GM19452 (cell line): ENCODE measurements at regions not wholly inside any gene's neighbourhood (a gene's known extent, or its start where the extent isn't known, plus 50 kb on each side); places are given as distances from the start of the nearest gene placed in this dataset.

Source experiments
- ATAC-seq: cut with Tn5 transposase; IDR thresholded peaks from one replicate; pipeline ENCODE4 v1.9.1; 2021; ENCODE audit not compliant: unreplicated experiment

GRCh38 chr6:147808640-147809039 is 300.1 kb downstream of the SAMD5 start:
- ATAC-seq, result no peak

GRCh38 chr6:147811913-147812629 is 303.6 kb downstream of the SAMD5 start:
- no peak for ATAC-seq

GRCh38 chr6:147817042-147817689 is 308.7 kb downstream of the SAMD5 start:
- ATAC-seq, result no peak

DNA sequence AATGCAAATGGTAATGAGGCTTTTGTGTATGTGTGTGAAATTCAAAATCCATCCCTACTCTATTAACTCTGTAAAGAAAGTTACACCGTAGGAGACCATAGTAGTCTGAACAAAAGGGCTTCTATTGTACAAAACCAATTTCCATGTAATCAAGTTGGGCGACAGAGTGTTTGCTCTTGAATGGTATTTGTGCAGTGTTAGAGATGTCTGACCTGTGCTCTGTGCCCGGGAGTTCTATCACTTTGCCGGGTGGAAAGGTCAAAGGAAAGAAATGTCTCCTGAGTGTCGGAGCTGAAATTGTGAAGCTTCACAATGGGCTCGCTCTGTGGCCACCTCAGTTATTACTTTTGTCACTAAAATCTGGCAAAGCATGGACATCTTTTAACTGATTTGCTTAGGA is 312.0 kb downstream of the SAMD5 start:
- no peak for ATAC-seq

DNA sequence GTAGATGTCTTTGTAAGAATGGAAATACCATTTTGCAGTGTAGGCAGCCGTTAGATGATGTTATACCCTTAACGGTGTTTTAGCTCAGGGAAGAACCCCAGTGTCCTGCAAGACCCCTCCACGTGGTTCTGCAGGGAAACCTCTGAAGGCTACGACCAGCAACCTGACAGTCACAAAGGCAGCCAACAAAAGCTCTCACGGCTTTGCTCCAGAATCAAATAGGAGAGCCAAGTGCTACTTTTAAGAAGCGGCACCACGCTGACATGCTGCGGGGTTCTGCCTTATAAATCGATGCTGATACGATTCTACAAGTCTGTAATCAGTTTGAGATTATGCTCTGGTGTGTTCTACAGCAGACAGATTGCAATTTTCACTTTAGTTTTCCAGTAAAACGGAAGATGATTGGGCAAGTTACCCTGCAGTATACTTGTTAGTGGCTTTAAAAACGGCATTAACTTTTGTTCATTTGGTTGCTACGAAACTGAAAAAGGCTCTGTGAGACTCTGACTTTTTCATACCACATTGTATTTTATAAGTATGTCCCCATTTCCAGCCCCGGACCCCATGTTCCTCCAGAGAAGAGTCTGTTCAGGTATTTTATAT is 312.9 kb downstream of the SAMD5 start:
- ATAC-seq, result no peak

GRCh38 chr6:147823936-147824335 is 315.4 kb downstream of the SAMD5 start:
- ATAC-seq, result no peak

- no peak for ATAC-seq
Measured at GRCh38 chr6:147825848-147826247, 317.4 kb downstream of the SAMD5 start.

- no peak for ATAC-seq
Measured at GRCh38 chr6:147826698-147827097, 318.2 kb downstream of the SAMD5 start.

DNA sequence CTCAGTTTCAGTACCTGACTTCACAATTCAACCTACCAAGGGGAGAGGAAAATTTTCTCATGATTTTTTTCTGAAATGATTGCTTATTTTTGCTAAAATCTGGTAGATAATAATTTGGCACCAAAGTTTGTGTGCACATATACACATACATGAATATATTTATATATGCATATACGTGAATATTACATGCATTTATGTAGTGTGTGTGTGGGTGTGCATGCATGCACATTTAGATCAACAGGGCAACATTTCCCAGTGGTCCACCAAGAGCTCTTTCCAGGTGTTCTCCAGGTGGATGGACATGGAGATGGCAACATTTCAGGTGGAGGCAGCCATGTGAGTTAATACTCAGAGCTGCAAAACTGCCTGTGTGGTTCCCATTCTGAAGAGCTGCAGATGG is 320.9 kb downstream of the SAMD5 start:
- no peak for ATAC-seq

DNA sequence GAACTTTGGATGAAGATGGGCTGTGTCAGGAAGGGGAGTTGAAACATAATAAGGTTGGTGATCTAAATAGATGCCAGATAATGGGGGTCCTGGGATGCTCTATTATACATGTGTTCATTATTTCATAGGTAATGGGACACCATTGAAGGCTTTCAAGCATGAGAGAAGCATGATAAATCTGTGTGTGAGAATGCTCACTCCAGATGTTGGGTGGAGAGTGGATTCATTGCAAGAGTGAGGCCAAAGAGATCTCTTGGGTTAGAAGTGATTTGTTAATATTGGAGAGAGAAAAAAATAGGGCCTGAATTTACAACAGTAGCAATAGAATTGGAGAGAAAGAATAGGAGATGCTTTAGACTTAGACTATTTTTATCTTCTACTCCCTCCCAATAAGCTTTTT is 321.3 kb downstream of the SAMD5 start:
- ATAC-seq, result no peak

DNA sequence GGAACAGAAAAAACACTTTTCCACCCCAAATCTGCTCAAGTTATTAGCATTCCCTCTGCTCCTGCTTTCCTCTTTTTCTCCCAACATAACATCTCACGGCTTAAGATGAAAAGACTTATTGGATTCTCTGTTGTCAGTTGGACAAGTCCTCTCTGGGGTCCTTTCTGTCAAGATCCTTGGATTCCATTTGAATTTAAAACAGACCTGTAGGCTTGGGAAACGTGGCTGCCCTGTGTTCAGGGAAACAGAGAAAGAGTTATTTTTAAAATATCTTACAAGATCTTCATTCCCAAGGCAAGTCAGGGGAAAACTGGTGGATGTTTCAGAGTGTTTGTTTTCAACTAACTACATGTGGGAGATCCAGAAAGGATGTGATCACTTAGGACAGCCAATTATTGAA is 322.9 kb downstream of the SAMD5 start:
- no peak for ATAC-seq

GRCh38 chr6:147833607-147834006 is 325.1 kb downstream of the SAMD5 start:
- no peak for ATAC-seq

DNA sequence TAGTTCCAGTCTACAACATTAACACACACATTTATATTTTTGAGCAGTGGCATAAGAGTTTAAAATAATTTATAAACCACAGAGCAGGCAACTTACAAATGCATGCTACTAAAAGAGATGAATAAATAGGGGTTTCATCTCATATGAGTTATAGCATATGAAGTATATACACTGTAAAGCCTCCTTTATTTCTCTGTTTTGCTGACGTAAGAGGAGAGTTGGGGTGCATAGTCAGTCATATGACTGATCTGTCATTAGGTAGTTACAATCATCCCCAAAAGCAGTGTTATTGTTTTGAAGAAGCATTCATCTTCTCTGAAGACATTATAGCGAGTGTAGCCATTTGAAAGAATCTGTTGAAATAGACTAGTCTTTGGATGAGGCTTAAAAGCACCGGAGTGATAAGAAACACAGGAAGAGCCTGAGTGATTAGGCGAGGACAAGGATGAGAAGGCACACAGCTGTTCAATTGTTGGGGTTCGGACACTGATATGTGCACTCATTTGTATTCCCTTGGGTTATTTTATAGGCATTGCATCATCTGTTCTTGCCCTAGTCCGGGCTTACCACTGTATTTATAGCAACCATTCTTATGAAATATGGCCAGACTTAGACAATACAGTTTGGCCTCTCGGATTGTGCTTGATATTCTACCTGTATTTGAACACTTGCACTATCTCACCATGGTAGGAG is 325.7 kb downstream of the SAMD5 start:
- ATAC-seq, result no peak

DNA sequence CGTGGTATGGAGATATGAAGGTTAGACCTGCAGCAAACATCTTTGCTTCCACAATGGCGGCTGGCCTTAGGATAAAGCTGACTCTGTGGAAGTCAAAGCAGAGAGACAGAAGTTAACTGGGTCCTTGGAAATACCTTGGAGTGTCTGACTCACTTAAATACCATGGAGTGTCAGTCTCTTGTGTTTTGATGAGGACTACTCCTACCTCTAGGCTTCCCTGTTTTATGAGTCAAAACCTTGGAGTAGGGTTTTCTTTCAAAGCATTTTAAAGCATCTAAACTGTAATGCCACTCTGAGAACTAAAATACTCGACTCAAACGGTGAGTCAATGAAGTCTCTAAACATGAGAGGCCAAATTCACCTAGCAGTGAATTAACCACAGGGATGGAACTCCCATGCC is 329.1 kb downstream of the SAMD5 start:
- no peak for ATAC-seq

- ATAC-seq, result no peak
Measured at GRCh38 chr6:147839708-147840610, 331.5 kb downstream of the SAMD5 start.

DNA sequence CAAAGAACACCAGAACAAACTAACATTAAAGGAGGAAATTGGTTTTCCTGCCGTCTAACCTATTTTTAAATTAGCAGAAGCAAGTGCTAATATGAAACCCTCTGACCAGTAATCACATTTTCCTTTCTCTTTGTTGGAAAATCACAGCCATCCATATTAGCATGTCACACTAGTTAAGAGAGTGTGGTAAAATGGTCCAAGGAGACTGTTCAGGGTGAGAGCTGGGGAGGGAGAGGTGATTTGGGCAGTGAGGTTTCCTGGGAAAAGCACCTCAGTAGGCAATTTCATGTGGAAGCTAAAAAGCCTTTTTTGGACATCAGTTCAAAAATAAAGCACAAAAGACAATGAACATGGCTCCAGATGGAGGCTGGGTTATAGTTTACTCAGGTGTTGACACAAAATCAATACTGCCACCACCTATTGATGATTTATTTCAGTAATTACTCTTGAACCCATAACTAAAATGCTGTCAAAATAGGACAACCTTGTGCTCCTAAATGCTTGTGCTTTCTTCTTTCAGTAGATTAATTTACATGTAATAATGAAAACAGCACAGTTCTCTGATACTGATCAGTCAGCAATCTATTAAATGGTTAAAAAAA is 333.2 kb downstream of the SAMD5 start:
- no peak for ATAC-seq

GRCh38 chr6:147849401-147850330 is 341.2 kb downstream of the SAMD5 start:
- no peak for ATAC-seq

DNA sequence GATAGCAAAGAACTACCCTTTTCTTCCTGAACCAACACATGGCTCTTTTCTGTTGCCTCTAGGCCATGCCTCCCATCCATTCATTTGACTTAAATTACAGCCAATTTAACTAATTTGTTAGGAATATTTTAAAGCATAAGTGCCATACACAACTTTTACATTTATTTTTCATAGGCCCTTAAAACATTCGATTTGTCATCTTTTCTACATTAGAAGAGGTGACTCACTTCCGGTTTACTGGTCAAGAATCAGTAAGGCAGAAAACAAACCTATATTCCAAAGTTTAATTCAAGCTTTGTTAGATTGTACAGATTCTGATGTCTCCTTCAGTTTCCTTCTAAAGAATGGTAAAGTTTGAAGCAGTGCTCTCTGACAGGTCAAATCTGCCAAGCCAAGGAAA is 344.3 kb downstream of the SAMD5 start:
- ATAC-seq, result no peak

DNA sequence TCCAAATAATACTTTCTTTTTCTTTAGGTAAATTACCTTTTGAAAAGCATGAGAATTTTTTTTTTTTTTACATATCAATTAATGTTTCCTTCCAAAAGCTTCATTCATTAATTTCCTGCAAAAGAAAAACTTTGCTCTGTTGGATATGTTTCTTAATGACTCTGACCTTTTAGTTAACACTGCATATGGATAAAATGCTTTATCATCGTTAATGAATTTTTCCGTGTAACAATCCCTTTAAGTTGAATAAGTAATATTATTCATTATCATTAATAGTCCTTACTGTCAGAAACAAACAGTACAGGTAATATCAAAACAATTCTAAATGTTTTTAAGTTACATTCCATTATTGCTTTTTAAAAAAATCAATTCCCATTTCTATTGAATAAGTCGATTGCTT is 345.1 kb downstream of the SAMD5 start:
- no peak for ATAC-seq
